Right lobe of liver (tissue), 6 donors: ENCODE measurements at regions not wholly inside any gene's neighbourhood (a gene's known extent, or its start where the extent isn't known, plus 50 kb on each side); places are given as distances from the start of the nearest gene placed in this dataset.

Experiments used
- ATAC-seq, 4 donors: fragments of 200-7000 bp; cut with Tn5 transposase; one replicate each; pipeline ENCODE4 v1.9.1; 2020; ENCODE audit warnings: mild to moderate bottlenecking in 4 of 4, moderate library complexity in 4 of 4
- DNase-seq, 3 donors: peaks; one replicate each; pipeline ENCODE4 v3.0.0-alpha.2; 2020
- H3K27ac ChIP-seq, 3 donors: fragments of 200-600 bp; one replicate each; pipeline ENCODE4 v1.8.0; 2022
- H3K27me3 ChIP-seq, 2 donors: fragments of 200-600 bp; one replicate each; pipeline ENCODE4 v1.8.0; 2022
- H3K36me3 ChIP-seq, 4 donors: fragments of 200-600 bp; sonication (generic) in 1 of 4; one replicate each; pipeline versions ENCODE4 v1.5.1 to v1.8.0; 2017 to 2022; ENCODE audit warnings: control low read depth in 1 of 4
- H3K4me1 ChIP-seq, 4 donors: fragments of 200-600 bp; sonication (generic) in 1 of 4; one replicate each; pipeline versions ENCODE4 v1.5.1 to v1.8.0; 2017 to 2022; ENCODE audit warnings: control low read depth in 1 of 4
- H3K4me3 ChIP-seq, 3 donors: fragments of 200-600 bp; one replicate each; pipeline ENCODE4 v1.8.0; 2022
- H3K9me3 ChIP-seq, 4 donors: fragments of 200-600 bp; sonication (generic) in 1 of 4; one replicate each; pipeline versions ENCODE4 v1.5.1 to v1.8.0; 2017 to 2022; ENCODE audit warnings: control low read depth in 1 of 4
- CTCF ChIP-seq, 4 donors: fragments of 200-600 bp in 3 of 4; fragments of 450-650 bp in 1 of 4; IDR thresholded peaks; one replicate each; pipeline versions ENCODE4 v1.5.1 to v1.8.0; 2016 to 2022; ENCODE audit warnings: antibody characterized with exemption in 4 of 4, mild to moderate bottlenecking in 2 of 4
- POLR2A ChIP-seq: fragments of 450-650 bp; IDR thresholded peaks from one replicate; pipeline ENCODE4 v1.6.1; 2017; ENCODE audit warnings: antibody characterized with exemption, mild to moderate bottlenecking
- WGBS: methylation state at CpG from one replicate; pipeline ENCODE4 v1.1.6; 2018; ENCODE audit warnings: low coverage, low lambda C conversion rate; ENCODE audit not compliant: insufficient coverage; ENCODE audit errors: missing lambda C conversion rate; 5-methylcytosine and 5-hydroxymethylcytosine counted together
- intact Hi-C, 2 donors: fragments of 100-400 bp; cut with DNase I; formaldehyde crosslinking; loops; one replicate each; pipeline versions ENCODE4 v1.11.2 to v1.14.1; 2022
- donor health status: DM: no; HTN: yes; CAD: no.
- donor health status: DM: no; HTN: no; CAD: no.
- donor health status: DM: no; HTN: no; CAD: no.
- donor health status: DM: no; HTN: yes; CAD: no.
- donor health status: DM: no; HTN: yes; CAD: no.

DNA sequence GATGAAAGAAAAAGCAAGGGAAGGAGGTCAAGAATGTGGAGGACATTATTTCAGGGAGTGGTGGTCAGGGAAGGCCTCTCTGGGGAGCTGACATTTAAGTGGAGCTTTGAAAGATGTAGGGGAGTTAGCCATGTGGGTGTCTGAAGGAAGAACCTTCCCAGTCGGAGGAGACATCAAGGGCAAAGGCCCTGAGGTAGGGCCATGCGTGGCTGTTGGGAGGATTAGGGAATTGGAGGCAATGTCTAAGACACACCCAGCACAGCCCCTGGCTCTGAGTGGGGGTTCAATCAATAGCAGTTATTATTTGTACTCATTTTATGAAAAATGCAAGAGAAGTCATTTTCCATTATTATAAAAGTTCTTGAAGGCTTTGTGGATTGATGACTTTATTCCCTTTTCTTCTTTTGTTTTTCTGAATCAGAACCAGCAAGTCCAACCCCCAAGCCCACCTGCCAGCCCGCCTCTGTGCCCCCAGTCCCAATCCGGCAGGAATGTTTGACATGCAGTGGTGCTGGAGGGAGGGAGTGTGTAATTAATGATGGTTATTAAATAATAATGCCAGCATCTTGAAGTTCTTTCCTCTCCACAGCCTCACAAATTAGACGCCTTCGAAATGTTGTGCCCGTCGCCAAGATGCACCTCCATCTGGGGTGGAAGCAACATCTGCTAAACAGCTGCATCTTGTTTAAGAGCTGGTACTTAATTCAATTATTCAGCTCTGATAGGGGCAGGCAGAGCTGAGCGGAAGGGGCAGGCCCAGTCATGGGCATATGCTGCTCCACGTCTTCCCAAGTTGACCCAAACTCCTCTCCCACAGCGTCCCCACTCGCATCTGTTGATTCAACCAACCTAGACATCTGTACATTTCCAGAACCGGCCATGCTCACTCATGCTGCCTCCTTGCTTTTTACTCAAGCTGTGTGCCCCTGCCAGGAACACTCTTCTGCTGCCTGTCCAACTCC lies 81.3 kb upstream of the SIRPA start:
- DNase-seq (peak in 1 of 3 donors; percentile 33), ATAC-seq (no peak)
- TF ChIP-seq CTCF (IDR thresholded peaks at IDR 0.05) (no peak), POLR2A (no peak)
- intact Hi-C loops, result loop anchor here (10.0 kb wide), 1 partner anchor 61 kb away; no protein-coding TSS in a partner anchor
- Histone ChIP-seq H3K4me3 (no peak overlapping the region), H3K36me3 (no peaks in the 10 kb centered on the region), H3K4me1 (peaks cover 0 to 37% (median 6%) of the 10 kb centered on the region in 4 donors), H3K9me3 (no peaks in the 10 kb centered on the region), H3K27me3 (no peaks in the 10 kb centered on the region), H3K27ac (peak overlapping the region in 1 of 3 donors; percentile 40)
- WGBS, result 93% methylated on average over 11 of the region's 13 CpGs

- ATAC-seq (peak; percentile 61 to 87 (median 76)), DNase-seq (peak; percentile 75 to 79 (median 77))
- no peaks in the 10 kb centered on the region for H3K9me3 ChIP-seq
- H3K27ac ChIP-seq, result peak overlapping the region in 1 of 3 donors; percentile 40
- H3K4me1 ChIP-seq, result peaks cover 0 to 37% (median 6%) of the 10 kb centered on the region in 4 donors
- H3K36me3 ChIP-seq, result no peaks in the 10 kb centered on the region
- H3K4me3 ChIP-seq, result no peak overlapping the region
- intact Hi-C loops, result loop anchor here (10.0 kb wide), 1 partner anchor 62 kb away; no protein-coding TSS in a partner anchor
- WGBS, result 10% methylated on average over 7 of the region's 7 CpGs
- TF ChIP-seq POLR2A (no peak), CTCF (IDR thresholded peaks at IDR 0.05) (no peak)
- no peaks in the 10 kb centered on the region for H3K27me3 ChIP-seq
These were observed 82.1 kb upstream of the SIRPA start for GRCh38 chr20:1813101-1813529.

DNA sequence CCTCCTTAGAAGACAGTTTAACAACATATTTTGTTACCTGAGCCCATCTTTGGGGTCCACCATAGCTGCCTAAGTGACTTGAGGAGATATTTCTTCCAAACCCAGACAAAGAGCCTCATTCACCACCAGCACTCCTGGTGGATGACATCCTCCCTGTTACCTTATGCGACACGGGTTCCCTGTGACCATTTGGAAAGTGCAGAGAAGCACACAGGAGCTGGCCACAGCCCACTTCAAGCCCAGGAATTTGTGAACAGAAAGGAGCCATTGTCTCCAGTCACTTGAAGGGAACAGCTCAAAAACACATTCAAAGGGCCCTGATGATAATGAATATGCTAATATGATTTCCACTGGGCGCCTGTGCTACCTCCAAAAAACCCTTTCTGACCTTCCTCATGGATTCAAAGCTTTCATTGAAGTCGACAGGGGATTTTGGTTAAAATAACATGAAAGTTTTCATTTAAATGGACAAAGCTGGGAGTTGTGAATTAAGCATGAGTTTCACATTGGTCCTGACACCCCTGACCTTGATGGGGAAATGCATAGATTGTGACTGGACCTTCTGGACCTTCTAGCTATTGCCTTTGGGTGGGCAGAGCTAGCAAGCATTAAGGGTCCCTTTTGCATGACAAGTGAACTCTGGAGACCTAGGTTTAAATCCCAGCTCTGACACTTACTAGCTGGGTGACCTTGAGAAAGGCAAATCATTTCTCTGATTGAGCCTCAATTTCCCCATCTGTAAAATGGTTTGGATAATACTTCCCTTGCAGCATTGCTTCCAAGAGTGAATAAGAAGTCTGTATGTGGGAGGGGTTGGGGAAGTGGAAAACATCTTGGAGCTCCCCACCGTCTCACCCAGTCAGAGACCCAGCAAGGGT lies 83.3 kb upstream of the SIRPA start:
- no peaks in the 10 kb centered on the region for H3K27me3 ChIP-seq
- peak overlapping the region; percentile 43 to 58 (median 52) for H3K27ac ChIP-seq
- TF ChIP-seq POLR2A (no peak), CTCF (IDR thresholded peaks at IDR 0.05) (no peak)
- peaks cover 0 to 37% (median 6%) of the 10 kb centered on the region in 4 donors for H3K4me1 ChIP-seq
- intact Hi-C loops, result loop anchor here (10.0 kb wide), 1 partner anchor 63 kb away; no protein-coding TSS in a partner anchor
- H3K4me3 ChIP-seq, result no peak overlapping the region
- ATAC-seq, result peak in 3 of 4 donors; percentile 3 to 19 (median 5)
- H3K36me3 ChIP-seq, result no peaks in the 10 kb centered on the region
- no peak for DNase-seq
- H3K9me3 ChIP-seq, result no peaks in the 10 kb centered on the region
- WGBS, result 81% methylated on average over 5 of the region's 5 CpGs

DNA sequence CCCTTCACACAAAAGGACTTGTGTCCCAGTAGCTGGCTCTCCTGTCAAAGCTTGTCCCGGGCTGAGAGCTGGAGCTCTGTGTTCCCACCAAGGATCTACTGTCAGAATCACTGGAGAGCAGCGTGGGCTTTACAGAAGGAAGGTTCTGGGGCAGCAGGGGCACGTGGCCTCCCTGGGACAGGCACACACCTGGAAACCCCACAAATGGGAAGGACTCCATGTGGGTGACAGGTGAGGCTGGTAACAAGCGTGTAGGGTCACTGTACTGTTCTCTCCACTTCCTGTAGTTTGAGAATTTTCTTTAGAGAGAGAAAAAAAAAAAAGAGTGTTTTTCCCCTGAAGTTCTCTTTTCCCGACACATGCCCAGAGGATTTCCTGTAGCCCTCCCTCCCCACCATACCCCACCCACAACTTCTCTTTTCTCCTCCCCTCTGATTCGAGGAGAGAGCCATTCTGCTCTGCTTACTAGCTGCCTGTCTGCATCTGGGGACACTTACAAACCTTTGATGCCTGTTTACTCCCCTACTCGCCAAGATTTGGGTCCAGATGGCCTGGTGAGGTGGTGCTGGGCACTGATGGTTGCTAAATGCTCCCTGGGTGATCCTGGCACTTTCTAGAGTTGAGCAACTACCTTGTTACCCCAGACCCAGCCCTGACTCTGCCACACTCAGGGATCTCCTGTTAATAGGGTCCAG lies 84.1 kb upstream of the SIRPA start:
- intact Hi-C loops, result loop anchor here (10.0 kb wide), 1 partner anchor 64 kb away; no protein-coding TSS in a partner anchor
- TF ChIP-seq POLR2A, result no peak
- TF ChIP-seq CTCF (IDR thresholded peaks at IDR 0.05), result no peak
- Histone ChIP-seq H3K4me3 (no peak overlapping the region), H3K27ac (peak overlapping the region; percentile 43 to 58 (median 52)), H3K4me1 (peaks cover 0 to 32% (median 6%) of the 10 kb centered on the region in 4 donors), H3K27me3 (no peaks in the 10 kb centered on the region), H3K9me3 (no peaks in the 10 kb centered on the region), H3K36me3 (no peaks in the 10 kb centered on the region)
- DNase-seq (peak in 1 of 3 donors; percentile 61), ATAC-seq (peak; percentile 58 to 79 (median 68))
- WGBS, result 14% methylated on average over 7 of the region's 7 CpGs
